Endodermal cell (in vitro differentiated cells): ENCODE measurements at regions not wholly inside any gene's neighbourhood (a gene's known extent, or its start where the extent isn't known, plus 50 kb on each side); places are given as distances from the start of the nearest gene placed in this dataset.

Source experiments
- DNase-seq: peaks from one replicate; pipeline ENCODE4 v3.0.0-alpha.2; 2017
- H3K27ac ChIP-seq: 2 replicates; pipeline ENCODE4 v1.5.1; 2013; ENCODE audit warnings: mild to moderate bottlenecking, low read depth, low read length, moderate library complexity
- H3K27me3 ChIP-seq: 2 replicates; pipeline ENCODE4 v1.6.1; 2013; ENCODE audit warnings: mild to moderate bottlenecking, low read length, moderate library complexity; ENCODE audit not compliant: insufficient read depth, control insufficient read depth, poor library complexity, severe bottlenecking
- H3K36me3 ChIP-seq: 2 replicates; pipeline ENCODE4 v1.7.0; 2013; ENCODE audit warnings: mild to moderate bottlenecking, low read length, moderate library complexity; ENCODE audit not compliant: control insufficient read depth, insufficient read depth
- H3K4me1 ChIP-seq: one replicate; pipeline ENCODE4 v1.7.0; 2013; ENCODE audit warnings: low read length; ENCODE audit not compliant: control insufficient read depth, insufficient read depth
- H3K4me3 ChIP-seq: 2 replicates; pipeline ENCODE4 v1.5.1; 2013; ENCODE audit warnings: mild to moderate bottlenecking, low read length, moderate library complexity
- H3K9ac ChIP-seq: 2 replicates; pipeline ENCODE4 v1.6.1; 2013; ENCODE audit warnings: mild to moderate bottlenecking, low read length, moderate library complexity; ENCODE audit not compliant: poor library complexity, severe bottlenecking; ENCODE audit errors: extremely low read depth
- H3K9me3 ChIP-seq: 2 replicates; pipeline ENCODE4 v1.6.1; 2013; ENCODE audit warnings: mild to moderate bottlenecking, low read length, moderate library complexity; ENCODE audit not compliant: control insufficient read depth
- H3K27ac Mint-ChIP-seq: 2 replicates; pipeline ENCODE4 v1.8.0; 2020; ENCODE audit warnings: mixed read lengths
- H3K27me3 Mint-ChIP-seq: 2 replicates; pipeline ENCODE4 v1.8.0; 2021; ENCODE audit warnings: mild to moderate bottlenecking, mixed read lengths; ENCODE audit not compliant: insufficient read depth
- H3K36me3 Mint-ChIP-seq: 2 replicates; pipeline ENCODE4 v1.8.0; 2020; ENCODE audit warnings: low read depth, mixed read lengths
- H3K4me1 Mint-ChIP-seq: 2 replicates; pipeline ENCODE4 v1.8.0; 2020; ENCODE audit warnings: mixed read lengths
- H3K4me3 Mint-ChIP-seq: 2 replicates; pipeline ENCODE4 v1.8.0; 2020; ENCODE audit warnings: mild to moderate bottlenecking, moderate library complexity, mixed read lengths
- H3K9me3 Mint-ChIP-seq: 2 replicates; pipeline ENCODE4 v1.8.0; 2020; ENCODE audit warnings: mild to moderate bottlenecking, mixed read lengths
- WGBS, 2 experiments: methylation state at CpG; one replicate each; pipeline versions ENCODE4 v1.1.5 to v1.1.7; 2013; ENCODE audit warnings: missing lambda C conversion rate in 2 of 2, mixed read lengths in 1 of 2; ENCODE audit not compliant: insufficient coverage in 1 of 2, insufficient read length in 1 of 2; 5-methylcytosine and 5-hydroxymethylcytosine counted together
- TF ChIP-seq, protein P1 (sequence below): fragments of 200-600 bp; sonication (generic); conservative IDR thresholded peaks from 2 replicates; pipeline ENCODE4 v1.5.0; 2021; ENCODE audit warnings: antibody characterized with exemption, mild to moderate bottlenecking

DNA sequence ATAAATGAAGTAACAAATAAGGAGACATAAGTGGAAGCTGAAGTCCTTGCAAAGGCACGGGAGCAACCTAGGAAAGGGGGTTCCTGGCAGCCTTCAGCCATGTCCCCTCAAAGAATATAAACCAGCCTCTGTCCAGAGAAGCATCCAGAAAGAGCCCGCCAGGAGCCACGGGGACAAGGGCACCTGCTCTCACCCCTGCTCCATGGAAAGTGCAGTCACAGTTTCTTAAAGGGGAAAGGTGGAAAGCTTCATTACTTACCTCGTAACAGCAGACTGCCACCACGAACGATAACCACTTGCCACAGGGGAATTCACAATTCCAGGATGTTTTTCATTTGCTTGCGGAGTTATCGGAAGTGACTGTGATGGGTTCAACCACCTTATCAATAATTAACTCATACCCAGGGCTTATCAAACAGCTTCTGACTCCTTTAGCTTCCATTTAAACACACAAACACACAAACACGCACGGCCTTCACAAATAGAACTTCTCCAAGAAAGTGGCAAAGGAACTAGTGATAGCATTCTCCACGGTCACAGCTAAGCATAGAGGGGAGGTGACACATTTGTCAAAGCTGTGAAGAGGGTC is 134.2 kb upstream of the IGF1R start:
- H3K36me3 Mint-ChIP-seq = no peaks in the 10 kb centered on the region
- H3K9me3 Mint-ChIP-seq = peaks cover 3% of the 10 kb centered on the region
- no peak overlapping the region for H3K27ac ChIP-seq

DNA sequence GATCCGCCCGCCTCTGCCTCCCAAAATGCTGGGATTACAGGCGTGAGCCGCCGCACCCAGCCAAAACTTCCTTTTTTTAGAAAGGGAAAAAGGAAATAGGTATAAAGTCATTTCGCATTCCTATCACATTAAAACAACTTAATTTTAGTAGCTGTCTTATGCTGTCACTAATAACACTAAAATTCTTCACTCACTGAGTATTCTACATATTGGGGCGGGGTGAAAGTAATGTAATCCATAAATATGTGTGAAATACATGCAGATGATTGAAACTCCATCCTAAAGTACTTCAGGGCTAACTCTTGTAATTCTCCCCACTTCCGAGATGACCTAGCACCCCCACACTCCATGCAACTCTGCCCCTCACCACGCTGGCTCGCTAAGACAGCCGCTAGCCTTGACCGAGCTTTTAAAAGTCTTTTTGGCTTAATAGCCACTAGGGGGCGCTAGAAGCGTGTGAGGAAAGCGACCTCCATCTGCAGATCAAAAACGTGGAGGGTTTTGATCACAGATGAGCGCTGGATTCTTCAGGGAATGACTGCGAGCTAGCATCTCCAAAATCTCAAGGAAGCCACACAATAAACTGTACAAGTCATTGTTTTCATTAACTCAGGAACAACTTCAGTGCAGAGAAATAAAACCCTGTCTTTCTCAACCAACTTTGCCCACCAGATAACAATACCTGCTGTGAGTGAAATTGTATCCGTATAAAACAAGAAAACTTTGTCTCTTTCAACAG is 129.3 kb upstream of the IGF1R start:
- H3K4me3 ChIP-seq = no peak overlapping the region
- Mint-ChIP-seq H3K27ac (no peak overlapping the region), H3K4me3 (no peak overlapping the region), H3K27me3 (peaks cover 18% of the 10 kb centered on the region), H3K9me3 (no peaks in the 10 kb centered on the region), H3K4me1 (peaks cover 9% of the 10 kb centered on the region), H3K36me3 (no peaks in the 10 kb centered on the region)
- H3K27me3 ChIP-seq = peaks cover 1% of the 10 kb centered on the region
- H3K27ac ChIP-seq = no peak overlapping the region
- DNase-seq = peak; percentile 84
- H3K36me3 ChIP-seq = no peaks in the 10 kb centered on the region
- 0 to 36% methylated on average over 9 to 17 of the region's 19 CpGs for WGBS, 2 experiments
- TF ChIP-seq, protein P1, sequence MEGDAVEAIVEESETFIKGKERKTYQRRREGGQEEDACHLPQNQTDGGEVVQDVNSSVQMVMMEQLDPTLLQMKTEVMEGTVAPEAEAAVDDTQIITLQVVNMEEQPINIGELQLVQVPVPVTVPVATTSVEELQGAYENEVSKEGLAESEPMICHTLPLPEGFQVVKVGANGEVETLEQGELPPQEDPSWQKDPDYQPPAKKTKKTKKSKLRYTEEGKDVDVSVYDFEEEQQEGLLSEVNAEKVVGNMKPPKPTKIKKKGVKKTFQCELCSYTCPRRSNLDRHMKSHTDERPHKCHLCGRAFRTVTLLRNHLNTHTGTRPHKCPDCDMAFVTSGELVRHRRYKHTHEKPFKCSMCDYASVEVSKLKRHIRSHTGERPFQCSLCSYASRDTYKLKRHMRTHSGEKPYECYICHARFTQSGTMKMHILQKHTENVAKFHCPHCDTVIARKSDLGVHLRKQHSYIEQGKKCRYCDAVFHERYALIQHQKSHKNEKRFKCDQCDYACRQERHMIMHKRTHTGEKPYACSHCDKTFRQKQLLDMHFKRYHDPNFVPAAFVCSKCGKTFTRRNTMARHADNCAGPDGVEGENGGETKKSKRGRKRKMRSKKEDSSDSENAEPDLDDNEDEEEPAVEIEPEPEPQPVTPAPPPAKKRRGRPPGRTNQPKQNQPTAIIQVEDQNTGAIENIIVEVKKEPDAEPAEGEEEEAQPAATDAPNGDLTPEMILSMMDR = peak; percentile 83
- H3K9ac ChIP-seq = no peak overlapping the region
- no peaks in the 10 kb centered on the region for H3K4me1 ChIP-seq
- no peaks in the 10 kb centered on the region for H3K9me3 ChIP-seq

More for the DNA sequence above, 134.2 kb upstream of the IGF1R start:
- whole genome bisulfite sequencing, 2 experiments = 87 to 89% methylated on average over 6 to 11 of the region's 11 CpGs
- Mint-ChIP-seq H3K4me1 (peaks cover 7% of the 10 kb centered on the region), H3K27me3 (peaks cover 16% of the 10 kb centered on the region), H3K4me3 (no peak overlapping the region), H3K27ac (no peak overlapping the region)
- H3K9me3 ChIP-seq = no peaks in the 10 kb centered on the region
- no peak for DNase-seq
- H3K4me1 ChIP-seq = no peaks in the 10 kb centered on the region
- H3K4me3 ChIP-seq = no peak overlapping the region
- peaks cover under 1% of the 10 kb centered on the region for H3K27me3 ChIP-seq
- H3K9ac ChIP-seq = no peak overlapping the region
- H3K36me3 ChIP-seq = no peaks in the 10 kb centered on the region
- TF ChIP-seq, protein P1 = no peak

DNA sequence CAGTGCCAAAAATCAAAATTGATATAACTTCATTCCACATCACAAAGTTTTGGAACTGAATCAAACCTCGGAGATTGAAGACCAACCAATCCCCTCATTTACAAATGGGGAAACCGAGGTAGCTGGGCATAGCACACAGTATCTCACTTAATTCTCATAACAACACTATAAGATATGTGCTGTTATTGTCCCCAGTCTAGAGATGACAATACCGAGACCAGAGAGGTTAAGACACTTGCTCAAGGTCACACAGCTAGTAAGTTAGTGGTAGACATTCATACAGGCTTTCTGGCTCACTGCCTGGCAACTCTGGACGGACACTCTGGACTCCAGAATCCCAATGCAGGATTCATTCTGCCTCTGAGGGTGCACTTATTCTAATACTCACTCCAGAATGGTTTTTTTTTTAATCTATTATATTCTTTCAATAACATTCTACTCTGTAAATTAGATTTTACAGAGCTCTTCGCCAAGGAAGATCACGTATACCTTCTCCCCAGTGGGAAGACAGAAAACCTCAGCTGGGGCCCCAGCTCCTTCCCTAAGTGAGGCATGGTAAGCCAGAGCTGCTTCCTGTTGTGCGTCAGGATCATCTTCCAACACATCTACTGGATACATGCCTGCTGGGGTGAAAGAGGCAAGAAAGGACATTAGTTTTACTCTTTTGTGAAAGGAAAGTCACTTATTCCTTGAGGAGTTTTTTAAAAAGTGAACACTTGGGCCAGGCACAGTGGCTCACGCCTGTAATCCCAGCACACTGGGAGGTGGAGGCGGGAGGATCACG is 128.4 kb upstream of the IGF1R start:
- H3K4me3 Mint-ChIP-seq = no peak overlapping the region
- 90 to 93% methylated on average over 9 to 10 of the region's 10 CpGs for WGBS, 2 experiments
- Histone ChIP-seq H3K36me3 (no peaks in the 10 kb centered on the region), H3K27ac (no peak overlapping the region), H3K4me3 (no peak overlapping the region), H3K9me3 (no peaks in the 10 kb centered on the region), H3K4me1 (no peaks in the 10 kb centered on the region), H3K9ac (no peak overlapping the region), H3K27me3 (peaks cover 11% of the 10 kb centered on the region)
- TF ChIP-seq, protein P1 = no peak
- H3K4me1 Mint-ChIP-seq = peaks cover 7% of the 10 kb centered on the region
- no peaks in the 10 kb centered on the region for H3K36me3 Mint-ChIP-seq
- peaks cover 27% of the 10 kb centered on the region for H3K27me3 Mint-ChIP-seq
- H3K27ac Mint-ChIP-seq = no peak overlapping the region
- DNase-seq = no peak
- H3K9me3 Mint-ChIP-seq = no peaks in the 10 kb centered on the region
